ENCODE measurements at regions not wholly inside any gene's neighbourhood (a gene's known extent, or its start where the extent isn't known, plus 50 kb on each side); places are given as distances from the start of the nearest gene placed in this dataset.

- TF ChIP-seq POLR2A (IDR thresholded peaks at IDR 0.05) (no peak), CTCF (IDR thresholded peaks at IDR 0.05) (no peak)
These were observed 2084.4 kb upstream of the PIK3C3 start for GRCh38 chr18:39870591-39870990.

All from Peyer's patch (tissue), 4 donors.